ENCODE measurements at regions not wholly inside any gene's neighbourhood (a gene's known extent, or its start where the extent isn't known, plus 50 kb on each side); places are given as distances from the start of the nearest gene placed in this dataset.
"Not testable (repeated sequence)": the region's sequence is repeated elsewhere in the genome, so short reads cannot be mapped to it uniquely, and the experiment has no call there.

DNA sequence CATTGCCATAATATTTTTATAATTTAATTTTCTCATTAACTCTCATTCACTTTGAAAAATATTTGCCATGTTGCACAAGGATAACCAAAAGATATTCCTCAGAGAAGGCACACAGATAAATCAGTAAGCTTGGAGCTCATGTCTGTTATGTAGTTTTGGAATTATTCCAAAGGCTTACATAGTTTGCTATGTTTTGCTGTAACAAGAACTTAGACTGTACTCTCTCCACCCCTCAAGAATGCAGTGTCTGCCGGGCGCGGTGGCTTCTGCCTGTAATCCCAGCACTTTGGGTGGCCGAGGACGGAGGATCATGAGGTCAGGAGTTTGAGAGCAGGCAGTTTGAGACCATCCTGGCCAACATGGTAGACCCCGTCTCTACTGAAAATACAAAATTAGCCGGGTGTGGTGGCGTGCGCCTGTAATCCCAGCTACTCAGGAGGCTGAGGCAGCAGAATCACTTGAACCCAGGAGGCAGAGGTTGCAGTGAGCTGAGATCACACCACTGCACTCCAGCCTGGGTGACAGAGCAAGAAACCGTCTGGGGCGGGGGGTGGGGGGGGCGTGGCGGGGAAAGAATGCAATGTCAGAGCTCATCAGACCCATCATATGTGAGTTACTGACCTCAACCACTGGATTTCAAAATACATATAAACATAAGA lies 351.0 kb downstream of the SPATA31A6 start:
- not testable (repeated sequence) for DNase-seq (ENCODE audit: low read depth, low spot score)

DNA sequence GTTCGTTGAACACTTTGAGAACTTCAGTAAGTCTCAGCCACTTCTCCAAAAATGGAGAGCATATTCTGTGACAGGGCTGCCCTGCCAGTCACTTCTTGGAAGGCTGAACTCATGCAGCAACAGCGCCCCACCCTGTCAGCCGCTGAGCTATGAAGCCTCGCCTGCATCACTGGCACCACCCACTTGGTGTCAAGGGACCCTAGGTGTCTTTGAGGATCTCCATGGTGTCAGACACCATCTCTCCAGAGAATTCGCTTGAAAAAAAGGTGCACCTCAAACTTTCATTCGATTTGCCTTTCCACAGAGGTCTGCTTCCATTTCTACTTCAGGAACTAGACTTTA lies 351.5 kb downstream of the SPATA31A6 start:
- DNase-seq (ENCODE audit: low read depth, low spot score); H3K4me3 ChIP-seq (ENCODE audit: low read length): not testable (repeated sequence)

More for the DNA sequence above, 351.0 kb downstream of the SPATA31A6 start:
- not testable (repeated sequence) for H3K4me3 ChIP-seq (ENCODE audit: low read length)

DNA sequence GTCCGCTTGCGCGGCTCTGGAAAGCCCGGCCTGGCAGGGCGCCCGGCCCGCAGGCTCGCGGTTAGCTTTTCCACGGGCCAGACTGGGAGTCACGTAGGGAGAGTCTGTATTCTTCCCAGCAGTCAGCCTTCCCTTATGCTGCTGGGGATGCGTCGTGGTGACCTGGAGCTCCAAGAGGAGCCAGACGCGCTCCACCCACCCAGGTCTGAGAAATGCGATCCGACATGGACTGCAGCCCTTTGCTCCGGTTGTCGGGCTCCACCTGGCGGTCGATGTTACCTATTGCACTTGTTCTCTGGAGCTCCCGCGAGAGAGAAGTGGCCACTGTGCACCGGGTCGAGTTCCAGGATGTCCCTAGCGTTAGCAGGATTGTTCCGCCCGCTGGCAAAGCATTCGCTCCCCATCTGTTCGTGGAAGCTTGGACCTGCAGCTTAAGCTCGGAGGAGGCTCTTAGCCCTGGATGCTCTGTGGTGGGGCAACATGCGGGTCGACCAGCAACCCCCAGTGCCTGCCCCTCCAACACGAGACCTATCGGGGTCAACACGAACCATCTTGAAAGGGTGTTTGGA lies 367.4 kb downstream of the SPATA31A6 start:
- DNase-seq (ENCODE audit: low read depth, low spot score); H3K4me3 ChIP-seq (ENCODE audit: low read length): not testable (repeated sequence)

DNA sequence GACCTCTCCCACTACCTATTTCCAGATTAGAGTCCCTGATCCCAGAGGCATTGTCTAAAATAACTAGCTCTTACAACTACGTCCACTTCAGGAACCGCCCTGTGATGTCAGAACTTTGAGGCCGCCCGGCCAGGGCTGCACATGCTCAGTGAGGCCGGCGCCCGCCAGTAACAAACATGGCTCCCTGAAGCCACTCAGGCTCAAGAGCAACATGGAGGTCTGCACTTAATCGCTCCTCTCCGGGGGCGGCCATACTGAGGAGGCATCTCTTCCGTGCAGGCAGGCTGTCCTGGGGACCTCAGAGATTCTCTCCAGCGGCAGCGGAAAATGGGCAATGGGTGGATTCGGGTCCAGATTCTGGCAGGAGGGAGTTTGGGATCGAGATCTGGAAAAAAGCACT lies 385.1 kb downstream of the SPATA31A6 start:
- not testable (repeated sequence) for H3K4me3 ChIP-seq (ENCODE audit: low read length)

DNA sequence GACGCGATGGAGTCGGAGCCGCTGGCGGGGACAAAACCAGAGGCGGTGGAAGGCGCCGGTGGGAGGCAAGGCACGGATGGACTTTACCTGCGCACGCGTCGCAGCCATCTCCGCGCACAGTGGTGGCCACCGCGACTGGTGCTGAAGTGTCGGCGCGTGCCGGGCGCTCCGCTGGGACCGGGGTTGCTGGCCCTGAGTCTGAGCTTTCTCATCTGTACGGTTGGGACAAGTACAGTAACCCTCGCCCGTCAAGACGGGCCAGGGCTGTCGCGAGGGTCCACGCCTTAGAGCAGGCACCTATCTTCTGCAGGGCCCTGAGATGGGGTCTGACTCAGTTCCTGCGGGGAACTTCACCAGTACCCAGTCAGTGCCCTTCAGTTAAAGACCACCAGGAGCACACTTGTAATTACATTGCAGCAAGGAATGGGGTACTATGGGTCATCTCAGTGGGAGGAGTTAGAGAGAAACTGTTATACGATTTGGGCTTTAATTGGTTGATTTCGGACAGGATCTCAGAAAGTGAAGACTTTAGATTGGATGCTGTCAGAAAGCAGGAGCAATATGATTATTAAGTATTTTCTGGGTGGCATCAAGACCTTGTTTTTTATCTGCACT lies 385.6 kb downstream of the SPATA31A6 start:
- DNase-seq (ENCODE audit: low read depth, low spot score); H3K4me3 ChIP-seq (ENCODE audit: low read length): not testable (repeated sequence)

More for the DNA sequence above, 385.1 kb downstream of the SPATA31A6 start:
- DNase-seq (ENCODE audit: low read depth, low spot score) = not testable (repeated sequence)

DNA sequence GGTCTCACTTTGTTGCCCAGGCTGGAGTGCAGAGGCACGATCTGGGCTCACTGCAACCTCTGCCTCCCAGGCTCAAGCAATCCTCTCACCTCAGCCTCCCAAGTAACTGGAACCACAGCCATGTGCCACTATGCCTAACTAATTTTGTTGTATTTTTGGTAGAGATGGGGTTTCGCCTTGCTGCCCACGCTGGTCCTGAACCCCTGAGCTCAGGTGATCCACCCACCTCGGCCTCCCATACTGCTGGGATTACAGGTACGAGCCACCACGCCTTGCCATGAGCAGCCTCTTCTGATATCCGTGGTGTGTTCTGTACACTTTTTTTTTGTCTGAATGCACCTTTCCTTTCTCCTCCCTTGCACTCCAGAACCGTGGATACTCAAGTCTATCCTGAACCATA lies 394.4 kb downstream of the SPATA31A6 start:
- not testable (repeated sequence) for DNase-seq (ENCODE audit: low read depth, low spot score)

More for the DNA sequence above, 394.4 kb downstream of the SPATA31A6 start:
- H3K4me3 ChIP-seq (ENCODE audit: low read length) = not testable (repeated sequence)
